Hematopoietic multipotent progenitor cell (in vitro differentiated cells): ENCODE measurements at regions not wholly inside any gene's neighbourhood (a gene's known extent, or its start where the extent isn't known, plus 50 kb on each side); places are given as distances from the start of the nearest gene placed in this dataset.
A peak's percentile ranks its signal among the peaks of the same experiment; 100 is the strongest.

Experiments used
- DNase-seq, 3 donors: peaks; one replicate each; pipeline ENCODE4 v3.0.0-alpha.2; 2011 to 2015; ENCODE audit warnings: low read depth in 2 of 3, low spot score in 2 of 3

GRCh38 chr2:146950361-146950760, 894.5 kb upstream of the ACVR2A start:
- DNase-seq, result no peak

- no peak for DNase-seq
Measured at GRCh38 chr2:146949400-146949799, 895.4 kb upstream of the ACVR2A start.

GRCh38 chr2:146944601-146945000, 900.2 kb upstream of the ACVR2A start:
- no peak for DNase-seq

- DNase-seq, result no peak
Measured at GRCh38 chr2:146939991-146940685, 904.7 kb upstream of the ACVR2A start.

- no peak for DNase-seq
Measured at GRCh38 chr2:146934921-146935320, 909.9 kb upstream of the ACVR2A start.

- no peak for DNase-seq
Measured at GRCh38 chr2:146931109-146931508, 913.7 kb upstream of the ACVR2A start.

- DNase-seq, result no peak
Measured at GRCh38 chr2:146927080-146927711, 917.6 kb upstream of the ACVR2A start.

GRCh38 chr2:146918280-146918679, 926.5 kb upstream of the ACVR2A start:
- no peak for DNase-seq

- DNase-seq, result no peak
Measured at GRCh38 chr2:146917431-146918042, 927.3 kb upstream of the ACVR2A start.

GRCh38 chr2:146916914-146917313, 927.9 kb upstream of the ACVR2A start:
- no peak for DNase-seq

- DNase-seq, result no peak
Measured at GRCh38 chr2:146913476-146913875, 931.4 kb upstream of the ACVR2A start.

GRCh38 chr2:146912536-146912935, 932.3 kb upstream of the ACVR2A start:
- DNase-seq, result no peak

GRCh38 chr2:146908776-146909175, 936.1 kb upstream of the ACVR2A start:
- no peak for DNase-seq

GRCh38 chr2:146898083-146898482, 946.7 kb upstream of the ACVR2A start:
- DNase-seq, result no peak

GRCh38 chr2:146894514-146894913, 950.3 kb upstream of the ACVR2A start:
- no peak for DNase-seq

- DNase-seq, result no peak
Measured at GRCh38 chr2:146893500-146894041, 951.3 kb upstream of the ACVR2A start.

GRCh38 chr2:146890491-146890890, 954.3 kb upstream of the ACVR2A start:
- no peak for DNase-seq

- no peak for DNase-seq
Measured at GRCh38 chr2:146879882-146880281, 964.9 kb upstream of the ACVR2A start.

GRCh38 chr2:146874260-146874658, 970.6 kb upstream of the ACVR2A start:
- peak in 2 of 3 donors; percentile 35 to 60 for DNase-seq

GRCh38 chr2:146873646-146874259, 971.1 kb upstream of the ACVR2A start:
- DNase-seq, result no peak

- DNase-seq, result no peak
Measured at GRCh38 chr2:146873056-146873455, 971.8 kb upstream of the ACVR2A start.
